ENCODE measurements at regions not wholly inside any gene's neighbourhood (a gene's known extent, or its start where the extent isn't known, plus 50 kb on each side); places are given as distances from the start of the nearest gene placed in this dataset.
"Not testable (repeated sequence)": the region's sequence is repeated elsewhere in the genome, so short reads cannot be mapped to it uniquely, and the experiment has no call there.

DNA sequence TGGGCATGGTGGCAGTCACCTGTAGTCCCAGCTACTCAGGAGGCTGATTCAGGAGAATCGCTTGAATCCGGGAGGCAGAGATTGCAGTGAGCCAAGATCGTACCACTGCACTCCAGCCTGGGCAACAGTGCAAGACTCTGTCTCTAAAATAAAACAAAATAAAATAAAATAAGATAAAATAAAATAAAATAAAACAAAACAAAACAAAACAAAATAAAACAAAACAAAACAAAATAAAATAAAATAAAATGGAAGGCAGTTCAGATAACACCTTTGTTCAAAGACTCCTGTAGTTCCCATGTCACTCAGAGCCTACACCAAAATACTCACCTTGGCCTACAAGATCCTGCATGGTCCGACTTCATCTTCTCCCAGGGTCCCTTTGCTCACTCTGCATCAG lies 61.3 kb downstream of the SYF2 start:
- DNase-seq (ENCODE audit: extremely low read depth in 1 of 2, low read depth in 1 of 2) = not testable (repeated sequence)

DNA sequence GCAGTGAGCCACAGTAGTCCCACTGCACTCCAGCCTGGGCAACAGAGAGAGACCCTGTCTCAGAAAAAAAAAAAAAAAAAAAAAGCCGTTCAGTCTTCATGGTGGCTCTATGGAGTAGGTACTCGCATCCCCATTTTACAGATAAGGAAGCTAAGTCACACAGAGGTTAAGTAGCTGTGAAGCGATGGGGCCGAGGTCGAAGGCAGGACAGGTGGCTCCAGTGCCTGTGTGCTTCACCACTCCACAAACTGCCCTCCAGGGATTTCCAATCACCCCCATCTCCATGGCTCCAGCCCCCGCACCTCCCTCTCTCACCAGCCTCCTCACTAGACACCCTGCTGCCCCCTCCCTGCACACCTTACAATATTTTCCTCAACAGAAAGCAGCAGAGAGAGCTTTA lies 61.9 kb downstream of the SYF2 start:
- DNase-seq (ENCODE audit: extremely low read depth in 1 of 2, low read depth in 1 of 2) = no peak

DNA sequence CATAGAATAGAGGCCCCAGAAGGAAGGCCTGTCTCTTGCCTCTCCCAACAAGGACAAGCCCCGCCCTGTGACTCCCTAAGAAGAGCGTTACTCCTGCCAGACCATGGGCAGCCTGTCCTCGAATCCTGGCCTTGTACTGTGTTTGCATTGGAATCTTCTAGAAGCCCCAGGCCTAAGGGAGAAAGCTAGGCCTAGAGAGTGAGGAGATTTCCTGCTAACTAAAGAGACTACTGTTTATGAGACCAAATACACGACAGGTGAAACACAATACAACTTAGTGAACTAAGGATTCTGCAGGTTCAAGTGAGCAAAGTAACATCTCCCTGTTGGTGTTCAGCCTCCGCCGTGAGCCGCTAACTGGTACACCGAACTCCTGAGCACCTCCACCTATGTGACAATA lies 62.7 kb downstream of the SYF2 start:
- DNase-seq (ENCODE audit: extremely low read depth in 1 of 2, low read depth in 1 of 2) = no peak

DNA sequence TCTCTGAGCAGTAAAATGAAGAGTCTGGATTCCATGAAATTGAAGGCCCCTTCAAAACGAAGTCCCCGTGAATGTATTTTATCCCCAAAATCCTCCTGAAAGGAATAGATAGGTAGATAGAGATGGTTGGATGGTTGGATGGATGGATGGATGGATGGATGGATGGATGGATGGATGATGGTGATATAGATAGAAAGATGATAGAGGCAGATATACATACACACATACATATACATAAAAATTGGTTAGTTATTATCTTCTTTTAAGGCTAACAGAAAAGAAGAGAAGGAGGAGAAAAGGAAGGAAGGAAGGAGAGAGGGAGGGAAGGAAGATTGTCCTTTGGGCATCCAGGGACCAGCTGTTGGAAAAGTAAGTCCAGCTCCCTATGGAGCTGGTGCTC lies 63.1 kb downstream of the SYF2 start:
- DNase-seq (ENCODE audit: extremely low read depth in 1 of 2, low read depth in 1 of 2) = no peak

DNA sequence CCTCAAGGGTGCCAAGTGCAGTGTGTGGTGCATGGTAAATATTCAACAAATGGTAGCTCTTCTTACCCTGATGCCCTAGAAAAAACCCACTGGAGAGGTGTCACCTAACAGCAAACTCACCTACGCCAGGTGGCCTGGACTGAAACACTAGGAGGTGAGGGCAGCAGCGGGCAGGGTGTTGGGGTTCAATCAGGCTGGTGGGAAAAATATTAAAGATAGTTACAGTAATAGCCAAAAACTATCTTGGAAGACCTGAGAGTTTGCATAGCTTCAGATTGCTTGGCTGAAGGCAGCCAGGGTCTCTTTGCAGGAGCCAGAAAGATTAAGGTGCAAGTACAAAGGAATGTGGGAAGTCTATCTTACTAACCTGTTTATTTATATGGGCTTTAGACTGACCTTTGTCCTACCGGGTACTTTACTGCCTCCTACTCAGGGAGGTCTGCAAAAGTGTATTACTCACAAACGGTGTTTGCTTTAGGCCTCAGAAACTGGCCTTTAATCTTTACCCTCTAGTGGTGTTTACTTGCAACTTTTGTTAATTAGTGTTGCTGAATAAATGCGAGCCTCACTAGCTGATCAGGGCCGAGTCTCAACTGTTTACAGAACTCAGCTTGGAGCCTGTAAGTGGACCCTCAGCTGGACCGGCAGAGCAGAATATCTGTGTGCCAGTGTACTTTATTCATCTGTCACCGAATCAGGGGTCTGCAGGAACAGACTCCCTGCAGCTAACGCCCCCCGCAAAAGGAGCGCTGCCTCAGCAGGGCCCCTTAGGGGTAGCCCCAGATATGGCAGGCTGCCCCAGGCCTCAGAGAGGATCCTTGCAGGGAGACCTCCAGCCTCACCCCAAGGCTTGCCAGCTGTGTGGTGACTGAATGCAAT lies 63.9 kb downstream of the SYF2 start:
- no peak for DNase-seq (ENCODE audit: extremely low read depth in 1 of 2, low read depth in 1 of 2)

DNA sequence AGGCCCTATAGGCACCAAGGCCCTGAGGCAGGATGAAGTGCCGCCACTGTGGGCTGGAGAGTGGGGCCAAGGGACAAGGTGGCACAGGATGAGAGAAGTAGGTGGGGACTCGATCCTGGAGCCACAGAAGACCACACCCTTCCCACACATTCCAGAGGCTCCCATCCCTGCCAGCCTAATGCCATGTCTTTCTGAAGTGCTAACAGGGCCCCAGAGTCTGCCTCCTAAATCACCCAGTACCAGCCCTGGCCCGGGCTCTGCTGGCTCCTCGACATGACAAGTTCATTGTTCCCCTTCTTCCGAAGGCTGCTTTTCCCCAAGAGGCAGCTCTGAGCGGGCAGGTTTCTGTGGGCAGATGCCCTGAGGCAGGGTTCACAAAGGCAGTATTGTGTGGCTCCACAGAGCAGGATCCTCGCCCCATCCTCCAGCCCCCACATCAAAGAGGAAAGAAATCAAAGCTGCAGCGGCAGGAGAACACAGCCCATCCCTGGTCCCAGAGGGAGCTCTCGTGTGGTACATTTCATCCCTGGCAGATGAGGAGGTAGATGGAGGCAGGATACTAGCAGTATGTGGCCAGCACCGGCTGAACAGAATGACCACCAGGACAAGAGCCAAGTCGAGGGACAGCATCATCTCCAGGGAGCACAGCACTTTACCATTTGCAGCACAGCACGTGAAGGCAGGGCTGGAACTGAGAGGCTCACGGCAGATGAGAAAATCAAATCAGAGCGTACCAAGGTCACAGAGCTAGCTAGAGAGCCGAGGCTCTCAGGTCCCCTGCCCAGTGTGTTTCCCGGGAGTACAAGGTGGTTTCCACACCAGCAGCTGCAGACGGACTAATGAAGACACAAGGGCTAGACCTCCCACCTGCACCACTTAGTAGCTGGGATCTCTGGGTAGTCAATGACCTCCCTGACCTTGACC lies 64.8 kb downstream of the SYF2 start:
- no peak for DNase-seq (ENCODE audit: extremely low read depth in 1 of 2, low read depth in 1 of 2)

DNA sequence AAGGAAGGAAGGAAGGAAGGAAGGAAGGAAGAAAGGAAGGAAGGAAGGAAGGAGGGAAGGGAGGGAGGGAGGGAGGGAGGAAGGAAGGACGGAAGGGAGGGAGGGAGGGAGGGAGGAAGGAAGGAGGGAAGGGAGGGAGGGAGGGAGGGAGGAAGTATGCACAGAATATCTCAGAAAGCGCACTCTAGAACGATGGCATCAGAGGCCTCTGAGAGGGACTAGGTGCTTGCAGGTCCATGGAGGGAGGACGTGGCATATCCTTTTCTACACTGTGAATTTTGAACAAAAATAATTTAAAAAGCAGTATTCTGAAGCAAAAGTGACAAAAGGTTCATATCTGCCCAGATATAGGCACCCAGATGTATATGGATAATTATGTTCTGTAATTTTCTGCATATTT lies 65.5 kb downstream of the SYF2 start:
- DNase-seq (ENCODE audit: extremely low read depth in 1 of 2, low read depth in 1 of 2) = no peak

DNA sequence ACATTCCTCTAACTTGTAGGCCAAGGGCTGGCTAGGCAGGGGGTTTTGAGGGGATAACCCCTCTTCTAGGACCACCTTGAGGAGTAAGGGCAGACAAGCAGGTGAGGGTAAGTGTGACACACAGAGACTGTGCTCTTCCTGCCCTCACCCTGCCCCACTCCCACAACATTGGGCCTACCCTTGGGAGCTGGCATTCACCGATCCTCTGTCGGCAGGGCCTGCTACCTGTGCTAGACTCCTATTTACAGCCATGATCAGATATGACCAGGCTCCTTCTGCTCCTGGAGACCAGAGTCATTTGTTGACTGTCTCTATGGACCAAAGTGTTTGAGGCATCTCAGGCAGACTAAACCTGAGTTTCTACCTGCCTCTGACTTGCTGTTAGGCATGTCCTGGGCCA lies 68.3 kb downstream of the SYF2 start:
- no peak for DNase-seq (ENCODE audit: extremely low read depth in 1 of 2, low read depth in 1 of 2)

DNA sequence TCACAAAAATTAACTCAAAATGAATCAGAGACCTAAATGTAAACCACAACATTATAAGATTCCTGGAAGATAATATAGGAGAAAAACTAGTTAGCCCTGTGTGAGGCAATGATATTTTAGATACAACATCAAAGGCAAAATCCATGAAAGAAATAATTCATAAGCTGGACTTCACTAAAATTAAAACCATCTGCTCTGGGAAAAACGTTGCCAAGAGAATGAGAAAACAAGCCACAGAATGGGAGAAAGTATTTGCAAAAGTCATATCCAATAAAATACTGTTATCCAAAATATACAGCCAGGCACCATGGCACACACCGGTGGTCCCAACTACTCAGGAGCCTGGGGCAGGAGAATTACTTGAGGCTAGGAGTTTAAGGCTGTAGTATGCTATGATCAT lies 70.3 kb downstream of the SYF2 start:
- DNase-seq (ENCODE audit: extremely low read depth in 1 of 2, low read depth in 1 of 2) = no peak

DNA sequence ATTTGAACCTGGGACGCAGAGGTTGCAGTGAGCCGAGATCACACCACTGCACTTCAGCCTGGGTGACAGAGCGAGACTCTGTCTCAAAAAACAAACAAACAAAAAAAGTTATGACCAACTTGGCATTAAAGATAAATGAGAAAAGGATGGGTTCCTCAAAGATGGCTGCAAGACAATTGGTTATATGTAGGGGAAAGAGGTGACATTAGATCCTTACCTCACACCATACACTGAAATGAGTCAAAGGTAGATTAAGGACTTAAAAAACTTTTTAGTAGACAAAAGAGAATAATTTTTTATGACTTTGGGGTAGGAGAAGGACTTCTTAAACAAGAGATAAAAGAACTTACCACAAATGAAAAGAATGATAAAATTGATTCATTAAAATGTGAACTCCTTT lies 74.5 kb downstream of the SYF2 start:
- DNase-seq (ENCODE audit: extremely low read depth in 1 of 2, low read depth in 1 of 2) = no peak

DNA sequence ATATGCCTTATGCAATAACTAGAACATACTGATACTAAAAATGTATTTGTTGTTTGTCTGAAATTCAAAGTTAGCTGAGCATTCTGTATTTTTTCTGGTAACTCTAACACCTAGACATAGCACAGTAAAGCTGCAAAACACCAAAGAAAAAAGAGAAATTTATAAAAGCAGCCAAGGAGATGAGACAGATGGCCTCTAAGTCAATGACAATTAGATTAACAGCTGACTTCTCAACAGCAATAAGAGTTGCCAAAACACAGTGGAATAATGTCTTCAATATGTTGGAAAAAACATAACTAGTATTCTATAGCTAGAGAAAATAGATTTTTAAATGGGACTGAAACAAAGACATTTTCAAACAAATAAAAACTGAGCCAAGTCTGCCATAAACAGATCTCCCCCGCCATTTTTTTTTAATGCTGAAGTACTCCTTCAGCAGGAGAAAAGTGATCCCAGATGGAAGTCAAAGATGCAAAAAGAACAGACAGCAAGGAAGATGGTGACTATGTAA lies 81.3 kb downstream of the SYF2 start:
- DNase-seq (ENCODE audit: extremely low read depth in 1 of 2, low read depth in 1 of 2) = no peak

DNA sequence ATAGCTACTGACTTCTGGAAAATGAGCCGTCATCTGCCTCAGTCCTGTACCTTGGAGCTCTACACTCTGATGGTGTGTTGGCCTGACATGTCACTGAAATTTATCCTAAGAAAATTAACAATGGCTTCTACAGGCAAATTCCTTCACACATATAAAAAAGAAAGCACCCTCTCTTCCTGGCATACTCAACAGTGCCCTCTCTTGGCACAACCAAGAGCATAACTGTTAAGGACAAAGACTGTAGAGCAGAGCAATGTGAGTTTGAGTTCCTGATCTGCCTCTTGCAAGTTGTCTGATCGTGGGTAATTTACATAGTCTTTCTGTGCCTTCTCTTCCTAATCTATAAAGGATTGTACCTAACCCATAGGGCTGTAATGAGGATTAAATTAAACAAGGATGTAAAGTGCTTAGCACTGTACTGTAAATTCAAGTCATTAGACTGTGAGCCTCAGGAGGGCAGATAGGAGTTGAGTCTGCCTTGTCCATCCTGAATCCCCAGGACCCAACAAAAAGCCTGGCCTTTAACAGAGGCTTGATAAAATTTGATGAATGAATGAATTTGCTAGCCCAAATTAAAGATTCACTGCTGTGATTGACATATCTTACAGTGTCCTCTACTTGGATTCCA lies 83.5 kb downstream of the SYF2 start:
- no peak for DNase-seq (ENCODE audit: extremely low read depth in 1 of 2, low read depth in 1 of 2)

DNA sequence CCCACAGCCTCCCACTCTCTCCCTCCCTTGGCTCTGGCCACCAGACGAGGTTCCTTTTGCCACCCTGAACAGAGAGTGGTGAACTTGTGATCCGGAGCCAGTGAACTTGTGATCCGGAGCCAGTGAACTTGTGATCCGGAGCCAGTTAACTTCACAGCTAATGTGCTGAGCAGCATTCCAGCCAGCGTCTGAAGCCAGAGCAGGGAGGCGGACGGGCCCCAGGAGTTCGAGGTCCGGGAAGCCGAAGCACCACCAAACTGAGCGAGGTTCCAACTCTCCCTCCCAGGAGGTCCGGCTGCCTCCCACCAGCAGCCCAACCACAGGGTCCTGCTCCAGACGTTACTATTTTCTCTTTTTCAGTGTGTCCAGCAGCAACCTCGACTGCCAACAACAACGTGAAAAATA lies 85.8 kb downstream of the SYF2 start:
- no peak for DNase-seq (ENCODE audit: extremely low read depth in 1 of 2, low read depth in 1 of 2)

DNA sequence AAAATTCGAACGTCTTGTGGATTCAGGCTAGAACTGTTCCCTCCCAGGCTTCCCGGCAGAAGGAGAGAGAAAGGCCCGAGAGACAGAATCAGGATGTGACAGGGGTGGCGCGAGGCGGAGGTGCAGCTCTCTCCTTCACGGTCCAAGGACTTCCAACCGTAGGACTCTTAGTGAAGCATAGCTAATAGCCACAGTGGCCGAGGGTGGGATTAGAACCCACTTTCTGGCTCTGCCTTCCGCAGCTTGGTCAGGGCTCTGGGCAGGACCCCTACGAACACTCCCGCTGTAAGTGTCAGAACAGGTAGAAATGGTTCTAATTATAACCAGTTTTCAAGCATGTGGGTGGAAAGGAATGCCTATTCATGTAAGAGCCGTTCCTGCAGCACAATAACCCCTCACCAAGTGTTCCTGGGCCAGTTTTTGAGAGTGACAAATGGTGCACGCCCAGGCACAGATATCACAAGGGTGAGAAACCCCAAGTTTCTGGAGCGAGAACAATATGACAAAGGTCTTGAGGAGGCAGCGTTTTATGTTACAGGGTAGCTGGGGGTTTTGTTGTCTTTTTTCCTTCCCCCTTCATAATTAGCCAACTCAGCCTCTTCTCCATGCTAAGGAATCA lies 86.4 kb downstream of the SYF2 start:
- no peak for DNase-seq (ENCODE audit: extremely low read depth in 1 of 2, low read depth in 1 of 2)

DNA sequence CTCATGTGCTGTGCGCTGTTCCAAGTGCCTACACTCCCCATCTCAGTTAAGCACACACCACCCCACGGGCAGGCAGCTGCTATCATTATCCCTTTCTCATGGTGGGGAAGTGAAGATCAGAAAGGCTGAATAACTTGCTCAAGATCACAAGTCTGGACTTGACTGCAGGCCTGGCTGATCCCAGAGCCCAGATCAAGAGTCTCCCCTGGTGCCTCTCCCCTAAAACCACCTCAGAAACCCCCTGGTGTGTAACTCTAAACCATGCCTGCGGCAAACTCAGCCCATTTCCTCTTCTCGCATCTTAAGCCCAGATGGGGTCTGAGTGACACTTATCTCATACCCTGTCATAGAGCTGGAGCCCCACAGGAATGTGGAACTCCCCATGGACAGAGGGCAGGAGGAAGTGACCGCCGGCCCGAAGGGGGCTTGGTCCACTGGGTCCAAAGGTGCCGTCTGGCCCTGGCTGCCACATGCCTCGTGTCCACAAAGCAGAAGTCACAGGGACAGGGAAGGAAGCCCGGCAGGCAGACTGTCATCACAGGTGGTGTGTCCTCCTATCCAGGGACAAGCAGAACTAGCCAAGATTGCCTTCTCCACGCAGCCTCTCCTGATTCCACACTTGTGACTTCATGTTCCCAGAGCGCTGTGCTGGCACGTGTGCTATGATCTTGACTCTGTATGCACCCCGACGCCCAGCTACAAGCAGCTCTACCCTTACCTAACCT lies 92.1 kb downstream of the SYF2 start:
- no peak for DNase-seq (ENCODE audit: extremely low read depth in 1 of 2, low read depth in 1 of 2)

DNA sequence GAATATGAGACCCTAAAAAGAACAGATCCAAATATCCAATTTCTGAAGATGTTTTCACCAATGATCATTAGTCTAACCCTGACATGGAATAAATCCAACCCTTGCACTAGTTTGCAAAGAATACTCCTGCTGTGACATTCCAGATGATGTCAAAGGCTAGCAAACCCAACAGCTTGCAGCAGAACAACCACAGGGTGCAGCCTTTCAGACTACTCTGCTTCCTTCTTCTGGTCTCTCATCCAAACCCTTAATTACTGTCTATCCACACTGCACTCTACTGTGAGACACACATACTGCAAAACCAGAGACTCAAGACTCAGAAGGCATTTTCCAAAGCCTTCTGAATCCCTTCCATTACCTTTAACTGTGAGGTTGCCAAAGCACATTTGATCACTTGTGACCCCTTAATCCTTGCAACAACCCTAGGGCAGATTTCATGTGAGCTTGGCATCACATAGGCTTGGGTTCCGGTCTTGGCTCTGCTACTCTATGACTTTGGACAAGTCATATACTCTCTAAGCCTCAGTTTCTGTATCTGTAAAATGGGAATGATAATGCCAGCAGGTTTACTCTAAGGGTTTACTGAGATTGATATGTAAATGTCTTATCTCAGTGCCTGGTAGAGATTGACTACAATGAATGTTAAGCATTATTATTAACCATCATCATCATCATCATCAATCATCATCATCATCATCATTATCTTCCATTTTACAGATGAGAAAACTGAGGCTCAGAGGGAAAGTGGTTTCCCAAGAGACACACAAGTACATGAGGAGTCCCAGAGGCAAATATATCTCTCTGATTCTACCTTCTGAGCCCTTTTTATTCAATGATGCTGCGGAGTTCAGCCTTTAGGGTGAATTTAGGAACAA lies 94.5 kb downstream of the SYF2 start:
- no peak for DNase-seq (ENCODE audit: extremely low read depth in 1 of 2, low read depth in 1 of 2)

DNA sequence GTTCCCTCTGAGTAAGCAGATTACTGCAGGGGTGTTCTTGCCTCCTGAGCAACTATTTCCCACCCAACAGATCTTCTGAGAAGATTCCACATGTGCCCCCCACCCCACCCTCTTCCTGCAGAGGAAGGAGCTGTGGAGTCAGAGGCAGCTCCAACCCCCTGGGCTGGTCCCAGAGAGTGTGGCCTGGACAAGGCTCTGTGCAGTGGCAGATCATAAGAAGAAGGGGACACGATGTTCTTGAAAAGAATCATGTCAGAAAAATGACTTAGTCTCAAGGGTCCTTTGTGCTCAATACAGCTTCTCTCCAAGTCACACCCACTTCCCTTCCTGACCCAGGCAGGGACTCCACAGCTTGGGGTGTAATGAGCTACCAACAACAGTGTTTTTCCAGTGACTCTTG lies 95.2 kb downstream of the SYF2 start:
- DNase-seq (ENCODE audit: extremely low read depth in 1 of 2, low read depth in 1 of 2) = no peak

DNA sequence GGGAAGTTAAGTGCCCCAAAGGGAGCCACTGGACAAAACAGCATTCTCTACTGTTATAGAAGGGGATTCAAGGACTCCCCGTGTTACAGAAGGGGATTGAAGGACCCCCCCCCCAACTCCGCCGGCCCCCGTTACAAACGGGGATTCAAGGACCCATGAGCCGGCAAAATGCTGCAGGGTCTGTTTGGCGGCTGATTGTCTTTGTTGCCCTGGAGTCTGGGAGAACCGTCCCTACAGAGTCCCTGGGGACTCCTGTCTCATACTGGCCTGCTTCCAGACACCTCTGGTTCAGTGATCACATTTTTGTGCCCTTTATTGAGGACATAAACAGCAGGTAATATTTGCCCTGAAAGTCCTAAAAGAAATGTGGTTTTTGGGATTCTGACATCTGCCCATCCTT lies 96.4 kb downstream of the SYF2 start:
- no peak for DNase-seq (ENCODE audit: extremely low read depth in 1 of 2, low read depth in 1 of 2)

DNA sequence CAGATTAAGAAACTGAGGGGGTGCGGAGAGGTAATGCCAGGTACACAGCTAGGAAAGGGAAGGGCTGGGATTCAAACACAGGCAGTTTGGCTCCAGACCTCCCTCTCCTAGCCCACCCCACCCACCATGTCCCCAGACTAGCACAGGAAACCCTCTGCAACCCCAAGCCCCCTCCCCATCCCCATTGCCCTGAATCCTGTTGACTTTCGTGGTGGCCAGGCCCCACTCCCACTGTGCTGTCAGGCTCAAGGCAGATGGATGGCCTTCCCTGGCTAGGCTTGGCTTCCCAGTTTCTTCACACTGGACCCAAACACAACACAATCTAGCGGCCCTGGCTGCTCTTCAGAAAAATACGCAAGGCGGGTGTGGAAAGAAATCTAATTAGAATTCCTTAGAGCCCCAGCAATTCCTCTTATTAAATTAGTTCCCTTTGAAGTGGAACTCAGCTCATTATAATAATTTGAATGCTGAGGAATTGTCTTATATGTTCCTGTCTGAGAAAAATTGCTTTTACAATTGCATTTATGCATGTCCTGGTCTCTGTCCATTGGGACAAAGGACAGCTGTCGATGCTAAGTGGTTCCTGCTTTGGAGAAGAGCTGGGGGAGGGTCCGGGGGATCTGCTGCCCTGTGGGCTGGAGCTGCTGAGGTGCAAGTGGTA lies 97.4 kb downstream of the SYF2 start:
- DNase-seq (ENCODE audit: extremely low read depth in 1 of 2, low read depth in 1 of 2) = no peak

Data from activated CD8-positive, alpha-beta memory T cell treated with anti-CD3 and anti-CD28 coated beads for 1 hour (primary cell).